ENCODE measurements at regions not wholly inside any gene's neighbourhood (a gene's known extent, or its start where the extent isn't known, plus 50 kb on each side); places are given as distances from the start of the nearest gene placed in this dataset.
"Not testable (repeated sequence)": the region's sequence is repeated elsewhere in the genome, so short reads cannot be mapped to it uniquely, and the experiment has no call there.

- H2BK12ac ChIP-seq (ENCODE audit: low read length in 2 of 2); H3K9me3 ChIP-seq (ENCODE audit: control insufficient read depth, low read length); H3K4me1 ChIP-seq (ENCODE audit: control insufficient read depth, insufficient read depth, low read depth, low read length); H3K27ac ChIP-seq (ENCODE audit: low read length, poor library complexity, severe bottlenecking); H3K27me3 ChIP-seq (ENCODE audit: control insufficient read depth in 1 of 2, insufficient read depth in 1 of 2, low read length in 2 of 2); H4K91ac ChIP-seq (ENCODE audit: low read length); H2BK5ac ChIP-seq (ENCODE audit: low read depth, low read length, poor library complexity, severe bottlenecking); H4K8ac ChIP-seq (ENCODE audit: low read length); H2BK15ac ChIP-seq (ENCODE audit: low read depth, poor library complexity, severe bottlenecking); H3K4me3 ChIP-seq (ENCODE audit: insufficient read depth in 1 of 2, low read depth in 1 of 2, low read length in 2 of 2); H2BK120ac ChIP-seq (ENCODE audit: low read depth, low read length); H3K9ac ChIP-seq (ENCODE audit: low read length); H2AK5ac ChIP-seq (ENCODE audit: low read length, severe bottlenecking); H2AFZ ChIP-seq (ENCODE audit: low read depth, low read length); H3K18ac ChIP-seq (ENCODE audit: low read depth in 1 of 2, low read length in 2 of 2); H3K14ac ChIP-seq (ENCODE audit: low read length in 2 of 2); H3K4me2 ChIP-seq (ENCODE audit: low read length, poor library complexity, severe bottlenecking); H3K23ac ChIP-seq (ENCODE audit: low read length in 2 of 2); H3K36me3 ChIP-seq (ENCODE audit: control insufficient read depth in 1 of 2, insufficient read depth in 2 of 2, low read depth in 1 of 2, low read length in 2 of 2); DNase-seq; H3K79me1 ChIP-seq (replicated peaks; ENCODE audit: low read length, poor library complexity, severe bottlenecking); H3K4ac ChIP-seq (ENCODE audit: low read depth in 1 of 2, low read length in 2 of 2): not testable (repeated sequence)
- WGBS = 88% methylated on average over 2 of the region's 2 CpGs
Observed at GRCh38 chr17:15856745-15857144, 88.2 kb upstream of the ADORA2B start.

DNA sequence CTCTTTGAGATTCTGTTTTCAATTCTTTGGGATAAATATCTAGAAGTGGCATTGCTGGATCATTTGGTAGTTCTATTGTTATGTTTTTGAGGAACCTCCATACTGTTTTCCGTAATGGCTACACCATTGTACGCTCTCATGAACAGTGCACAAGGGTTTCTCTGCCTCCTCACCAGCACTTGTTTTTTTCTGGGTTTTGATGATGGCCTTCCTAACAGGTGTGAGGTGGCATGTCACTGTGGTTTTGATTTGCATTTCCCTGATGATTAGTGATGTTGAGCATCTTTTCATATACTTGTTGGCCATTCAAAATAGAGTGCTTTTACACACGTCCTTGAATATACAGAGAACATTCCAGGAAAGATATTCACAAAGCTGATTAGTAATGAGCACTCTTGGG is 86.8 kb upstream of the ADORA2B start:
- H3K27me3 ChIP-seq (ENCODE audit: control insufficient read depth in 1 of 2, insufficient read depth in 1 of 2, low read length in 2 of 2); H2BK5ac ChIP-seq (ENCODE audit: low read depth, low read length, poor library complexity, severe bottlenecking); H3K9me3 ChIP-seq (ENCODE audit: control insufficient read depth, low read length); H3K36me3 ChIP-seq (ENCODE audit: control insufficient read depth in 1 of 2, insufficient read depth in 2 of 2, low read depth in 1 of 2, low read length in 2 of 2); H3K4me2 ChIP-seq (ENCODE audit: low read length, poor library complexity, severe bottlenecking); H3K4me3 ChIP-seq (ENCODE audit: insufficient read depth in 1 of 2, low read depth in 1 of 2, low read length in 2 of 2); H2AFZ ChIP-seq (ENCODE audit: low read depth, low read length); H3K79me1 ChIP-seq (replicated peaks; ENCODE audit: low read length, poor library complexity, severe bottlenecking); H3K9ac ChIP-seq (ENCODE audit: low read length); H2BK12ac ChIP-seq (ENCODE audit: low read length in 2 of 2); DNase-seq; H3K18ac ChIP-seq (ENCODE audit: low read depth in 1 of 2, low read length in 2 of 2); H3K14ac ChIP-seq (ENCODE audit: low read length in 2 of 2); H2BK15ac ChIP-seq (ENCODE audit: low read depth, poor library complexity, severe bottlenecking); H4K8ac ChIP-seq (ENCODE audit: low read length); H2BK120ac ChIP-seq (ENCODE audit: low read depth, low read length); H3K23ac ChIP-seq (ENCODE audit: low read length in 2 of 2); H4K91ac ChIP-seq (ENCODE audit: low read length); H2AK5ac ChIP-seq (ENCODE audit: low read length, severe bottlenecking); H3K4me1 ChIP-seq (ENCODE audit: control insufficient read depth, insufficient read depth, low read depth, low read length); H3K4ac ChIP-seq (ENCODE audit: low read depth in 1 of 2, low read length in 2 of 2); H3K27ac ChIP-seq (ENCODE audit: low read length, poor library complexity, severe bottlenecking): not testable (repeated sequence)
- 100% methylated on average over 1 of the region's 3 CpGs for WGBS

DNA sequence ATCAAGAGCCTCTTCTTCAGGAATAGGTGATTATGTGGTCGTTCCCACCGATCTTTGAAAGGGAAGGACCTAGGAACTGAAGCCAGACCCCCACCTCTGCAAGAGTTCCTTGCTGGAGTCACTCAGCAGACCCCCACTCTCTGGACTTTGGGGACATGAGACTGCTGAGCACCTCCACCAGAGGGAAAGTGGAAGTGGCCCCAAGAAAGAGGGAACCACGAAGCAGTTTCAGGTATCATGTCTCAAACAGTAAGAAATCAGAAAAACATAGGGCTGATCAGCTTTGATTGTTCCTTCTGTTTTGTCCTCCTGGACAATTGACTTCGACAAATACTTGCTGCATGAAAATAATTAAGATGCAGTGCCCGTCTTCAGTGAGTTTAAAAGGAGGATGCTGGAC is 84.2 kb upstream of the ADORA2B start:
- H3K27me3 ChIP-seq (ENCODE audit: control insufficient read depth in 1 of 2, insufficient read depth in 1 of 2, low read length in 2 of 2); H2AFZ ChIP-seq (ENCODE audit: low read depth, low read length); H2BK15ac ChIP-seq (ENCODE audit: low read depth, poor library complexity, severe bottlenecking); H2AK5ac ChIP-seq (ENCODE audit: low read length, severe bottlenecking); H3K9me3 ChIP-seq (ENCODE audit: control insufficient read depth, low read length); H2BK5ac ChIP-seq (ENCODE audit: low read depth, low read length, poor library complexity, severe bottlenecking); H4K8ac ChIP-seq (ENCODE audit: low read length); H3K18ac ChIP-seq (ENCODE audit: low read depth in 1 of 2, low read length in 2 of 2); H3K4ac ChIP-seq (ENCODE audit: low read depth in 1 of 2, low read length in 2 of 2); H3K4me2 ChIP-seq (ENCODE audit: low read length, poor library complexity, severe bottlenecking); H3K79me1 ChIP-seq (replicated peaks; ENCODE audit: low read length, poor library complexity, severe bottlenecking); H3K36me3 ChIP-seq (ENCODE audit: control insufficient read depth in 1 of 2, insufficient read depth in 2 of 2, low read depth in 1 of 2, low read length in 2 of 2); H4K91ac ChIP-seq (ENCODE audit: low read length); H2BK12ac ChIP-seq (ENCODE audit: low read length in 2 of 2); DNase-seq; H2BK120ac ChIP-seq (ENCODE audit: low read depth, low read length); H3K23ac ChIP-seq (ENCODE audit: low read length in 2 of 2); H3K9ac ChIP-seq (ENCODE audit: low read length); H3K4me1 ChIP-seq (ENCODE audit: control insufficient read depth, insufficient read depth, low read depth, low read length); H3K27ac ChIP-seq (ENCODE audit: low read length, poor library complexity, severe bottlenecking); H3K14ac ChIP-seq (ENCODE audit: low read length in 2 of 2); H3K4me3 ChIP-seq (ENCODE audit: insufficient read depth in 1 of 2, low read depth in 1 of 2, low read length in 2 of 2): not testable (repeated sequence)
- 91% methylated on average over 3 of the region's 5 CpGs for WGBS

GRCh38 chr17:15864061-15864460 is 80.9 kb upstream of the ADORA2B start:
- H2BK15ac ChIP-seq (ENCODE audit: low read depth, poor library complexity, severe bottlenecking); DNase-seq; H3K79me1 ChIP-seq (replicated peaks; ENCODE audit: low read length, poor library complexity, severe bottlenecking); H3K27me3 ChIP-seq (ENCODE audit: control insufficient read depth in 1 of 2, insufficient read depth in 1 of 2, low read length in 2 of 2); H4K8ac ChIP-seq (ENCODE audit: low read length); H3K9me3 ChIP-seq (ENCODE audit: control insufficient read depth, low read length); H3K23ac ChIP-seq (ENCODE audit: low read length in 2 of 2); H3K4ac ChIP-seq (ENCODE audit: low read depth in 1 of 2, low read length in 2 of 2); H2AFZ ChIP-seq (ENCODE audit: low read depth, low read length); H3K4me2 ChIP-seq (ENCODE audit: low read length, poor library complexity, severe bottlenecking); H3K14ac ChIP-seq (ENCODE audit: low read length in 2 of 2); H3K27ac ChIP-seq (ENCODE audit: low read length, poor library complexity, severe bottlenecking); H3K4me3 ChIP-seq (ENCODE audit: insufficient read depth in 1 of 2, low read depth in 1 of 2, low read length in 2 of 2); H3K36me3 ChIP-seq (ENCODE audit: control insufficient read depth in 1 of 2, insufficient read depth in 2 of 2, low read depth in 1 of 2, low read length in 2 of 2); H2BK12ac ChIP-seq (ENCODE audit: low read length in 2 of 2); H4K91ac ChIP-seq (ENCODE audit: low read length); H3K9ac ChIP-seq (ENCODE audit: low read length); H2AK5ac ChIP-seq (ENCODE audit: low read length, severe bottlenecking); H2BK5ac ChIP-seq (ENCODE audit: low read depth, low read length, poor library complexity, severe bottlenecking); H3K18ac ChIP-seq (ENCODE audit: low read depth in 1 of 2, low read length in 2 of 2); H2BK120ac ChIP-seq (ENCODE audit: low read depth, low read length); H3K4me1 ChIP-seq (ENCODE audit: control insufficient read depth, insufficient read depth, low read depth, low read length): not testable (repeated sequence)
- WGBS = 100% methylated on average over 1 of the region's 4 CpGs

Data from mesenchymal stem cell (in vitro differentiated cells and primary cell).